Psoas muscle (tissue), 7 donors: ENCODE measurements at regions not wholly inside any gene's neighbourhood (a gene's known extent, or its start where the extent isn't known, plus 50 kb on each side); places are given as distances from the start of the nearest gene placed in this dataset.

Source experiments
- ATAC-seq, 4 donors: fragments of 200-7000 bp; cut with Tn5 transposase; one replicate each; pipeline ENCODE4 v1.9.1; 2020; ENCODE audit warnings: moderate library complexity in 3 of 4, mild to moderate bottlenecking in 2 of 4
- DNase-seq, 2 donors: peaks; one replicate each; pipeline ENCODE4 v3.0.0-alpha.2; 2020
- H3K27ac ChIP-seq: fragments of 200-600 bp; one replicate; pipeline ENCODE4 v1.8.0; 2022
- H3K27me3 ChIP-seq, 3 donors: fragments of 200-600 bp in 1 of 3; one replicate each; pipeline versions ENCODE4 v1.6.1 to v1.8.0; 2013 to 2022; ENCODE audit warnings: low read length in 2 of 3, mild to moderate bottlenecking in 2 of 3, moderate library complexity in 1 of 3; ENCODE audit not compliant: insufficient read depth in 3 of 3
- H3K36me3 ChIP-seq, 2 donors: fragments of 200-600 bp in 1 of 2; one replicate each; pipeline versions ENCODE4 v1.6.1 to v1.8.0; 2013 to 2022; ENCODE audit warnings: low read depth in 1 of 2, mild to moderate bottlenecking in 1 of 2, moderate library complexity in 1 of 2; ENCODE audit not compliant: insufficient read depth in 1 of 2
- H3K4me1 ChIP-seq: fragments of 200-600 bp; one replicate; pipeline ENCODE4 v1.8.0; 2022
- H3K4me3 ChIP-seq: fragments of 200-600 bp; one replicate; pipeline ENCODE4 v1.8.0; 2022; ENCODE audit warnings: mild to moderate bottlenecking
- H3K9me3 ChIP-seq: fragments of 200-600 bp; one replicate; pipeline ENCODE4 v1.8.0; 2022
- WGBS, 3 donors: extraction: QIAGEN DNeasy Blood & Tissue Kit; methylation state at CpG; one replicate each; pipeline versions ENCODE4 v1.1.6 to v1.1.7; 2013; 5-methylcytosine and 5-hydroxymethylcytosine counted together
- intact Hi-C, 2 donors: fragments of 100-400 bp; cut with DNase I; formaldehyde crosslinking; loops; one replicate each; pipeline versions ENCODE4 v1.11.0 to v1.14.2; 2022
- TF ChIP-seq, protein P1 (sequence below): fragments of 200-600 bp; IDR thresholded peaks from one replicate; pipeline ENCODE4 v1.8.0; 2022; ENCODE audit warnings: antibody characterized with exemption
- donor health status: healthy with polysubstance abuse.
- donor health status: DM: no; HTN: no; CAD: no; lungs with moderate emphysema.
- donor health status: Bipolar disorder and iron deficiency.
- donor health status: healthy.
- donor health status: DM: yes; HTN: yes; CAD: no.
- donor health status: DM: no; HTN: no; CAD: no.
- donor health status: DM: yes; HTN: yes; CAD: no.

GRCh38 chr1:209513226-209513625 lies 70.3 kb upstream of the CAMK1G start:
- no peak for ATAC-seq

DNA sequence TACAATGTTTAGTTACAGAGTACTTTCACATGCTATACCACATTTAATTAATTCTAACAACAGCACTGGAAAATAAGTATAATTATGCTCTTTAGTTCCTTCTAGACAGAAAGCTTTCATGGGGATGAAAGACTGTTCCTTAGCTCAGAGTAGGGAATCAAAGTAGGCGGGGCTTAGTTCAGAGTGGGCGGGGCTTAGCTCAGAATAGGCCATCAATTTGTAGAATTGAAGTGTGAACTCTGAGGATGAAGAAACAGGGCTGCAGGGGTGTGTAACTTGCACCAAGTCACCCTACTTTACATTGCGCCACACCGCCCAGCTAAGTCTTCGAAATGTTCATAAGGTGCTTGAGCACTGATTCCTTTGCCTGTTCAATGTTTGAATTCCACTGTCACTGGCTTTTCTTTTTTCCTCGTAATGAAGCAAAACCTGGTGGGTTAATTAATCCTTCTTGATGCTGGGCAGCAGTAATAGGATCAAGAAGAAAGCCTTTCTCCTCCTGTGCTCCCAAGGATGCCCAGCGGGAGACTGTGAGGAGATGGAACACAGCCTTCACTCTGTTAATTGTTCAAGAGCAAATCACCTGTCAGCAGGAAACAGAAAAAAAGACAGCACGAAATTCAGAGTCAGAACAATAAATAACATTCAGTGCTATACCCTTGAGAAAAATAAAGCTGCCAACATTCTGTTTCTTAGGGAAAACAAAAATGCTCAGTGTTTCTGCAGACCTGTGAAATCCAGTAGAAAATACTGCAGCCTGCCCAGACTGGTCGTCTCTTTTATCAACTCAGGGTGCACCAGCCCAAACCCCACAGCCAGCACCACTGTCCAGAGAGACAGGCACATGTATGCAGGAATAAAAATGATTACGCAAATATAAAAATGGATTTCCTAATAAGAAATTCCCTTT lies 66.5 kb upstream of the CAMK1G start:
- peaks cover 0 to 4% (median 0%) of the 10 kb centered on the region in 3 donors for H3K27me3 ChIP-seq
- TF ChIP-seq, protein P1, sequence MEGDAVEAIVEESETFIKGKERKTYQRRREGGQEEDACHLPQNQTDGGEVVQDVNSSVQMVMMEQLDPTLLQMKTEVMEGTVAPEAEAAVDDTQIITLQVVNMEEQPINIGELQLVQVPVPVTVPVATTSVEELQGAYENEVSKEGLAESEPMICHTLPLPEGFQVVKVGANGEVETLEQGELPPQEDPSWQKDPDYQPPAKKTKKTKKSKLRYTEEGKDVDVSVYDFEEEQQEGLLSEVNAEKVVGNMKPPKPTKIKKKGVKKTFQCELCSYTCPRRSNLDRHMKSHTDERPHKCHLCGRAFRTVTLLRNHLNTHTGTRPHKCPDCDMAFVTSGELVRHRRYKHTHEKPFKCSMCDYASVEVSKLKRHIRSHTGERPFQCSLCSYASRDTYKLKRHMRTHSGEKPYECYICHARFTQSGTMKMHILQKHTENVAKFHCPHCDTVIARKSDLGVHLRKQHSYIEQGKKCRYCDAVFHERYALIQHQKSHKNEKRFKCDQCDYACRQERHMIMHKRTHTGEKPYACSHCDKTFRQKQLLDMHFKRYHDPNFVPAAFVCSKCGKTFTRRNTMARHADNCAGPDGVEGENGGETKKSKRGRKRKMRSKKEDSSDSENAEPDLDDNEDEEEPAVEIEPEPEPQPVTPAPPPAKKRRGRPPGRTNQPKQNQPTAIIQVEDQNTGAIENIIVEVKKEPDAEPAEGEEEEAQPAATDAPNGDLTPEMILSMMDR, result no peak
- DNase-seq, result no peak
- H3K9me3 ChIP-seq, result no peaks in the 10 kb centered on the region
- H3K27ac ChIP-seq, result no peak overlapping the region
- no peak for ATAC-seq
- 63 to 66% (median 64%) methylated on average over 10 of the region's 10 CpGs for WGBS, 3 donors
- H3K4me1 ChIP-seq, result no peaks in the 10 kb centered on the region
- H3K36me3 ChIP-seq, result no peaks in the 10 kb centered on the region
- no peak overlapping the region for H3K4me3 ChIP-seq
- intact Hi-C loops, result no loop called here

More at GRCh38 chr1:209513226-209513625, 70.3 kb upstream of the CAMK1G start:
- TF ChIP-seq, protein P1, result no peak
- Histone ChIP-seq H3K9me3 (no peaks in the 10 kb centered on the region), H3K27ac (no peak overlapping the region), H3K4me1 (no peaks in the 10 kb centered on the region), H3K27me3 (peaks cover 0 to 4% (median 0%) of the 10 kb centered on the region in 3 donors), H3K4me3 (no peak overlapping the region), H3K36me3 (no peaks in the 10 kb centered on the region)
- intact Hi-C loops, result no loop called here
- no peak for DNase-seq
- 43 to 47% (median 45%) methylated on average over 5 of the region's 5 CpGs for WGBS, 3 donors

DNA sequence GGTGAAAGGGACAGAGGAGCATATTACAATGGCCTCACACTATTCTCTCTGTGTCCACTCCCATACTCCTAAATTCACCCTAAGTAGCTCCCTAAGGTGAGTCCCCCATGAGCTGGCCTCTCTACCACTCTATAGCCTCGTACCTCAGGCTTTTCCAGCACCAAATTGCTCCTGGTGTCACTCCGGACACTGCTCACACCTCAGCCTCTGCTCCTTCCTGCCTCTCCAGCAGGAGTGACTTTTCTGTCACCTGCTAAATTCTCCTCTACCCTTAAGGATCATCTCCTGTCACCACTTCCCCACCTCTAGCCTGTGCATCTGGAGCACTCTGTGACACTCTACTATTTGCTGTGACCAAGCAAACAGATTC lies 65.8 kb upstream of the CAMK1G start:
- 37 to 50% (median 49%) methylated on average over 2 of the region's 2 CpGs for WGBS, 3 donors
- intact Hi-C loops, result no loop called here
- DNase-seq, result no peak
- Histone ChIP-seq H3K27ac (no peak overlapping the region), H3K9me3 (no peaks in the 10 kb centered on the region), H3K4me1 (no peaks in the 10 kb centered on the region), H3K27me3 (peaks cover 0 to 4% (median 0%) of the 10 kb centered on the region in 3 donors), H3K4me3 (no peak overlapping the region), H3K36me3 (no peaks in the 10 kb centered on the region)
- TF ChIP-seq, protein P1, result no peak
- no peak for ATAC-seq

- H3K27me3 ChIP-seq, result peaks cover 0 to 4% (median 0%) of the 10 kb centered on the region in 3 donors
- no peak for ATAC-seq
- no peak overlapping the region for H3K27ac ChIP-seq
- no peak for DNase-seq
- no peaks in the 10 kb centered on the region for H3K9me3 ChIP-seq
- no peaks in the 10 kb centered on the region for H3K4me1 ChIP-seq
- TF ChIP-seq, protein P1, result no peak
- intact Hi-C loops, result no loop called here
- H3K4me3 ChIP-seq, result no peak overlapping the region
- no peaks in the 10 kb centered on the region for H3K36me3 ChIP-seq
- WGBS, 3 donors, result 88 to 92% (median 88%) methylated on average over 4 of the region's 4 CpGs
These were observed 63.7 kb upstream of the CAMK1G start for GRCh38 chr1:209519786-209520185.
